ENCODE measurements at regions not wholly inside any gene's neighbourhood (a gene's known extent, or its start where the extent isn't known, plus 50 kb on each side); places are given as distances from the start of the nearest gene placed in this dataset.

- intact Hi-C loops (cut with DNase I; ENCODE audit: low total_unique reads) = loop anchor here (10.0 kb wide), 1 partner anchor 1861 kb away; no protein-coding TSS in a partner anchor
- TF ChIP-seq CTCF (IDR thresholded peaks at IDR 0.05) (no peak), POLR2AphosphoS5 (IDR thresholded peaks at IDR 0.05) (no peak), POLR2A (IDR thresholded peaks at IDR 0.05) (no peak)
- no peaks in the 10 kb centered on the region for H3K4me1 ChIP-seq
- no peak for DNase-seq (ENCODE audit: low spot score in 2 of 2)
- H3K36me3 ChIP-seq = no peaks in the 10 kb centered on the region
- no peaks in the 10 kb centered on the region for H3K9me3 ChIP-seq
- no peak overlapping the region for H3K27ac ChIP-seq
- H3K27me3 ChIP-seq = no peaks in the 10 kb centered on the region
- H3K4me3 ChIP-seq = no peak overlapping the region
These were observed 1311.3 kb upstream of the TMEFF2 start for GRCh38 chr2:193506035-193506434.

GRCh38 chr2:193505620-193506019 lies 1310.9 kb upstream of the TMEFF2 start:
- intact Hi-C loops (cut with DNase I; ENCODE audit: low total_unique reads) = loop anchor here (10.0 kb wide), 1 partner anchor 1861 kb away; no protein-coding TSS in a partner anchor
- TF ChIP-seq POLR2AphosphoS5 (IDR thresholded peaks at IDR 0.05) (no peak), CTCF (IDR thresholded peaks at IDR 0.05) (no peak), POLR2A (IDR thresholded peaks at IDR 0.05) (no peak)
- Histone ChIP-seq H3K9me3 (no peaks in the 10 kb centered on the region), H3K4me1 (no peaks in the 10 kb centered on the region), H3K36me3 (no peaks in the 10 kb centered on the region), H3K4me3 (no peak overlapping the region), H3K27ac (no peak overlapping the region), H3K27me3 (no peaks in the 10 kb centered on the region)
- no peak for DNase-seq (ENCODE audit: low spot score in 2 of 2)

DNA sequence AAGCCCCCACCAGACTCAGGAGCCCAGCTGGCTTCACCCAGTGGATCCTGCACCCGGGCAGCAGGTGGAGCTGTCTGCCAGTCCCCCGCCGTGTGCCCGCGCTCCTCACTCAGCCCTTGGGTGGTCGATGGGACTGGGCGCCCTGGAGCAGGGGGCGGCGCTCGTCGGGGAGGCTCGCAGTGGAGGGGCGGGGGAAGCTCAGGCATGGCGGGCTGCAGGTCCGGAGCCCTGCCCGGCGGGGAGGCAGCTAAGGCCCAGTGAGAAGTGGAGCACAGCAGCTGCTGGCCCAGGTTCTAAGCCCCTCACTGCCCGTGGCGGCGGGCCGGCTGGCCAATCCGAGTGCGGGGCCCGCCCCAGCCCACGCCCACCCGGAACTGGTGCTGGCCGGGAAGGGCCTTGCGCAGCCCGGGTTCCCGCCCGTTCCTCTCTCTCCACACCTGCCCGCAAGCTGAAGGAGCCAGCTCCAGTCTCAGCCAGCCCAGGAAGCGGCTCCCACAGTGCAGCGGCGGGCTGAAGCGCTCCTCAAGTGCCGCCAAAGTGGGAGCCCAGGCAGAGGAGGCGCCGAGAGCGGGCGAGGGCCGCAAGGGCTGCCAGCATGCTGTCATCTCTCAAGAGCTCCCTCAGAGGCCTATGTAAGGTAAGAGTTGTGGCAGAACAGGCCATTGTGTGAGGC lies 1307.8 kb upstream of the TMEFF2 start:
- no peak overlapping the region for H3K27ac ChIP-seq
- no peaks in the 10 kb centered on the region for H3K9me3 ChIP-seq
- intact Hi-C loops (cut with DNase I; ENCODE audit: low total_unique reads) = loop anchor here (10.0 kb wide), 1 partner anchor 1858 kb away; no protein-coding TSS in a partner anchor
- no peak for TF ChIP-seq POLR2A (IDR thresholded peaks at IDR 0.05)
- no peak for TF ChIP-seq POLR2AphosphoS5 (IDR thresholded peaks at IDR 0.05)
- TF ChIP-seq CTCF (IDR thresholded peaks at IDR 0.05) = no peak
- no peaks in the 10 kb centered on the region for H3K36me3 ChIP-seq
- DNase-seq (ENCODE audit: low spot score in 2 of 2) = no peak
- H3K4me1 ChIP-seq = no peaks in the 10 kb centered on the region
- no peak overlapping the region for H3K4me3 ChIP-seq
- no peaks in the 10 kb centered on the region for H3K27me3 ChIP-seq

GRCh38 chr2:193496786-193497185 lies 1302.1 kb upstream of the TMEFF2 start:
- H3K4me1 ChIP-seq = no peaks in the 10 kb centered on the region

More at GRCh38 chr2:193496786-193497185, 1302.1 kb upstream of the TMEFF2 start:
- no peak for DNase-seq (ENCODE audit: low spot score in 2 of 2)
- Histone ChIP-seq H3K36me3 (no peaks in the 10 kb centered on the region), H3K27me3 (no peaks in the 10 kb centered on the region), H3K27ac (no peak overlapping the region), H3K9me3 (no peaks in the 10 kb centered on the region), H3K4me3 (no peak overlapping the region)
- intact Hi-C loops (cut with DNase I; ENCODE audit: low total_unique reads) = no loop called here
- TF ChIP-seq POLR2A (IDR thresholded peaks at IDR 0.05) (no peak), POLR2AphosphoS5 (IDR thresholded peaks at IDR 0.05) (no peak), CTCF (IDR thresholded peaks at IDR 0.05) (no peak)

Measured in breast epithelium (tissue), 4 donors.